GM19240 (cell line): ENCODE measurements at regions not wholly inside any gene's neighbourhood (a gene's known extent, or its start where the extent isn't known, plus 50 kb on each side); places are given as distances from the start of the nearest gene placed in this dataset.

Experiments used
- DNase-seq: peaks from one replicate; pipeline ENCODE4 v3.0.0; 2011; ENCODE audit warnings: low spot score; ENCODE audit not compliant: insufficient read length

DNA sequence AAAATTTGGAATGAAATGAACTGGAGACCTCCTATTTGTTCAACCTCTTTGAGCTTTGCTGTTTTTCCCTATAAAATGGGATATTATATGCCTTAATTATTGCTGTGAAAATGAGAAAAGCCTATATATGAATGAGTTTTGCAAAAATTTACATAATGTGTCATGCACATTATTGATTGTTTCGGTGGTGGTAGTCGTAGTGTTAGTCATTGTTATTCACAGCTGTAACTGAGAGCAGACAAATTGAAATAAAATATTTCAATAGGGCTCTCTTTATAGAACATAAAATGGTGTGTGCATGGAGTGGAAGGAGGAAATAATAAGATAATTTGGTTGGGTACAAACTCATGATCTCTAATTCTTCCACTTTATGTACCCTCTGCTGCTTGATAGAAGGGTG, 153.7 kb upstream of the GADL1 start:
- no peak for DNase-seq

DNA sequence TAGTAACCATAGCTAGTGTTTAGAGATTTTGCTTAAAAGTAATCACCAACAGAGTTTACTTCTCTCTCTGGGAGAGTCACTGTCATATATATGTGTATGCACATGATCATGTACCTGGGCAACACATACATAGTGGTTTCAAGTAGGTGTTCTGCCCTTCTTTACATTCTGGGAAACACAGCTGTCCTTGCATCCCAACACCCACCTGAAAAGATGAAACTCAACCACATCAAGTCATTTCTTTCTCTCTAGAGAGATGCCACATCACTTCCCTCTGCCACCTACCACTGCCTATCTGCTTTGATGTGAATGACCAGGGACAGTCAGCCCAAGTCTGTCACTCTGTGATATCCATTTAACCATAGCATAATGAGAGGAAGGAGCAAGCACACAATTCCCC, 155.8 kb upstream of the GADL1 start:
- DNase-seq = no peak

DNA sequence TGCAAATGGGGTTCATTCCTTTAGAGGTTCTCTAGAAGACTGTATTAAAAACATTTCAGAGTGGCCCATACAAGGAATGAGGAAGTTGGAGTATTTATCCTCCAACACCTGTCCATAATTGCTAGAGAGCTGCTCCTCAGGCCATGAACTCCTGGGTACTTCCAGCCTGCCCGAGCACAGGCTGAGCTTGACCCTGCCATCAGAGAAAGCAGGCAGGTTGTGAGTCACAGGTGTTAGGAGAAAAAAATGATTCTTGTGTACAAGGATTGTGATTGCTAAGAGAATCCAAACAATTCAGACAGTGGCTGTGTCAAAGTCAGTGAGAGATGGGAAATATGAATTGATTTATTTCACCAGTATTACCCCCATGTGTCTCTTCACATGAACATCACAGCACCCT, 156.8 kb upstream of the GADL1 start:
- DNase-seq = no peak

DNA sequence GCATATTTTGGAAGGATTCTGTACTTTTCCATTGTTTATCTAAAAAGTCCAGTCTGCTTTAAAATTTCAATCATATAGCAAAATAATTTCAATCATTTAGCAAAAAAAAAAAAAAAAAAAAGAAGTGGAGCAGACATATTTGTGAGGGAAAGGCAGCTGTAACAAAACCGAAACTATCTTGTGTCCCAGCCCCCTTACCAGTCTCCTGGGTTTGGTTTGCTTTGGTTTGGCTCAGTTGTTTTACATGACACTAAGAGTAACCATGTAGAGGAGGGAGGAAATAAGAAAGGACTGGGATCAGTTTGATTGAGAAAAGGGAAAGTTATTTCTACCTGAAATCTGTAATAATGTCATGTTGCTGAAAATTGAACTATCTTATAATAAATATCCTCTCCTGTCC, 158.8 kb upstream of the GADL1 start:
- no peak for DNase-seq

DNA sequence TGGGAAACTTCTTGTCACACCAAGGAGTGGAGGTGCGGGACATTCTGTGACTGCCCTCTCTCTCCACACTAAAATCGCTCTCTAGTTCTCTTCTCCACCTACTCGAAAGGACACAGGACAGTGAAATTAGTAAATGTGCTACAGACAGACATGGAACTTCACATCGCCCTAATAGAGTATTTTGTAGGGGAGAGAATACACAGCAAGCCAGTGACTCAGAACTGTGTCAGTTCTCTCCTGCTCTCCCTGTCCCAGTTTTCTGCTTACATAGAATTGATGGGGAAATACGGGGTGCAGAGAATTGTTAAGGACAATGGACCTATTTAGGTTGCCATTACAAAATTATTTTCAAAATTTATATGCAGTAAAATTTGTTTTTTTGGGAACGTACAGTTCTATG, 159.6 kb upstream of the GADL1 start:
- no peak for DNase-seq

DNA sequence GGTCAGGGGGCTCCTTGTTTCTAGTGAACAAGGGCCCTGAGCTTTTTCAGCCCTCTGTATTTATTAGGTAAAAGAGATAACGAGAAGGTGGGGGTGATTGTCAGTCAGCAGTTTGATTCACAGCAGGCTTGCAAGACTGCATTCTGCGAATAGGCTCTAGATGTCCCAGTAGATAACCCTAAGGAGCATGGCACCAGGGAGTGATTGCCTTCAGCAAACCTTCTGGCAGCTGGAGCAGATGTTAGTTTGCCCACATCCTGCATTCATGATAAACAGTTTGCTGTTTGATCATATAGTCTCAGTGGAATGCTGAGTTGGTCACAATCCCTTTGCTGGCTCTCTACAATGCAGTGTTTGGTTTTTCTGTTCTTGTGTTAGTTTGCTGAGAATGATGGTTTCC, 161.3 kb upstream of the GADL1 start:
- no peak for DNase-seq

DNA sequence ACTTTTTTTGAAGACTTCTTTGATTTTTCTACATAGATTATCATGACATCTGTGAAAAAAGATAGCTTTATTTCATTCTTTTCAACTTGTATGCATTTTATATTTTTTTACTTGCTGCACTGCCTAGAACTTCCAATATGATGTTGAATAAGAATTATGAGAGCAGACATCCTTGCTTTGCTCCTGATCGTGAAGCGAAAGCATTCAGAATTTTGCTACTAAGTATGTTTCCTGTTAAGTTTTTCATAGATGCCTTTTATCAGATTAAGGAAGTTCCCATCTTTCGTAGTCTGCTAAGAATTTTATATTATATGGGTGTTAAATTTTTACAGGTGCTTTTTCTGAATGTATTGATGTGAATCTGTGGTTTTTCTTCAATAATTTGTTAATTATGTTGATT, 163.4 kb upstream of the GADL1 start:
- no peak for DNase-seq

DNA sequence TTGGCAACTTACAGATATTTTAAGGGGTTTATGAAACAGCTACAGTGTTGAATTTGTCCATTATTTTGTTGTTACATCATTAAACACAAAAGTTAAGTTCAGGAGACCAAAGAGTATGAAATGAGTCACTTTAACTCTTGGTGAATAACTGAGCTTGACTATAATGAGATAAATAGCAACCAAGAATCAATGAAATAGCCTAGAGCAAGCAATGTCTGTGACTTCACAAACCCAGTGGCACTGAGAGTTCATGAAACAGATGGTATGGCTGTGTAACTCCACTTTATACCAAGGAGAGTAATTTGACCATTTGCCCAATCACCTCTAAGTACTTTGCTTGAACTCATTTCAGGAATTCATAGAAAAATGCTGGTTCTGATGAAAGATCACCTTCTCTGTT, 169.6 kb upstream of the GADL1 start:
- no peak for DNase-seq

DNA sequence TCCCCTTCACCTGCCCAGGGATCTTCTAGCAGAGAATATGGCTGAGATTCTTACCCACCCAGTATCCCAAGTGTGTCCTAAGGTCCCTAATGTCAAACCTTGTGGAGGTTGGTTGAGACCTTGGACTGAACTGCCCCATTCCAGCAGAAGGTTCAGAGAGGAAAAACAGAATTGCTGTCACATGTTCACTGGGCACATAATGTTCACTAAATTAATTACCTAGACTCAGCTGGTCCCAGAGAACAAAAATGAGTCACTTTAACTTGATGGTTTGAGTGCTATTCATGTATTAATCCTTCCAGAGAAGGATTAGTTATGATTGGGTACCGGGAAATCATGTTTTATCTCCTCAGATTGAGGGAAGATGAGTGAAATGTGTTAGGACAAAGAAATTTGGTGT, 171.3 kb upstream of the GADL1 start:
- DNase-seq = no peak

DNA sequence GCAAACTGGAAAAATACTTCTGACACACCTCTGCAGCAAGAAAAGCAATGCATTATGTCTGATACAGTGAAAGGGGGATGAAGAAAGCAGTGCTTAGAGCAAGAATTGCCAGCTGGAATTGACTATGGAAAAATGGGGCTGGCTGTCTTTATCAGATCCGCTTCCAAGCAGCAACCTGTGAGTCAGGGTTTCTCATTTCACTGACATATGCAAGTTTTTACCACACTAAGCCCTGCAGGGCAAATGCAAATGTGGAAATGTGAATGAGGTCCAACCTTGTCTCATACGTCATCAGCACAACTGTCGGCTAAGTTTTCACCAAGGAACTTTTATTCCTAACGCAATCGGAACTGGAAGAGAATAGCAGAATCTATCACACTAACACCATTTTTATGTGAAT, 172.5 kb upstream of the GADL1 start:
- DNase-seq = no peak

DNA sequence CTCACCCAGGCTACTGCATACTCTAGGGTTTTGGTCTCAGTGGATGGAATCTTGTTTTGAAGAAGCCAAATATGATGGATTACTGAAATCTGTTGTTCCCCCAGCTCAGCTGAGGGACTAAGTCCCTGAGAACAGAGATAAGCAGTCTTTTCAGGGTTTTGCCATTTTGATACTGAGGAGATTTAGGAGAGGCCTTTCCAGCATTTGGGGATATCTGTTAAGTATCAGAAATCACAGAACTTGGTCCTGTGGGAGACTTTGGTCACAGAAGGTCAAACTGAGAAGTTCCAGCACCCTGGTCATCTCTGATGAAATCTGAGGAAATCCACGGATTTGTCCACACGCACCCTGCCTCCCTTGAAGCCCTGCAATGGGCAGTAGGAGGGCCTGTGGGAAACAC, 181.0 kb upstream of the GADL1 start:
- no peak for DNase-seq

DNA sequence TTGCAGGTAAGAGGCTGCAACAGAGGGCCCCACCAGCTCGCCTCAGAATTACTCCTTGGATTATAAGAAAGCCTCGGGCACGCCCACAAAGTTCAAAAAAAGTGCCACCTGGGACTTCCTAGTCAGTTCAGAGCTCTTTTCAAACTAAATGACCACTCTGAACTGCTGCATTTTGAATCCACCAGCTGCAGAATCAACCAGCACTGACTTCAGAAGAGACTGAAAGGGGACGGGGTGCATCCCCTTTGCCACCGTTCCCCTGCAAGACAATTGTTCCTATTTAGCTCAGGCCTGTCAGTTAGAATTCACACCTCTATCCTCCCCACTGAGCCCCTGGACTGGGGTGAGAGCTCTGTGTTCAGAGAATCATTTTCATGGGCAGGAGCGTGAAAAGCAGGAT, 181.4 kb upstream of the GADL1 start:
- no peak for DNase-seq

DNA sequence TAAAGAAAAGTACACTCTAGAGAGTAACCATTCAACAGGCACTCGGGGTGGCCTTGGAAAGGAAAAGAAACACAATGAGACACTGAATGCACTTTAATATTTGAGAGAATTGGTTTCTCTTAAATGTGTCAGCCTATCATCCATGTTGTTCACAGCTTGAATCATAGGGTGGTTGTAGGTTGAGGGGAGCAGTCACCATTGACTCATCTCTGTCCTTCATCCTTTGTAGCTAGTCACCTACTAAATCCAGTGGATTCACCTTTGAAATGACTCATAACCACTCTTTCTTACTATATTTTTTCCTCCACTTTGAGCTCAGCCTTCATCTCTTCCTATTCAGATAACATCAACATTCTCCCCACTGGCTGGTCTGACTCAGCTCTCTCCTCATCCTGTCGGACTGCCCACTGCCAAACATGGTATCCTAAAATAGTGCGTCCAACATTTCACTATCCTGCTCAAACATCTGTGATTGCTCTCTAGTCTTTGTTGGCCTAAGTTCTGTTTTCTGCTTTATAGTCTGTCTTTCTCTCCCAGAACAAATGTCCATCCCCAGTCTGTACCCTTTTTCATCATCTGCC, 182.7 kb upstream of the GADL1 start:
- DNase-seq = no peak

DNA sequence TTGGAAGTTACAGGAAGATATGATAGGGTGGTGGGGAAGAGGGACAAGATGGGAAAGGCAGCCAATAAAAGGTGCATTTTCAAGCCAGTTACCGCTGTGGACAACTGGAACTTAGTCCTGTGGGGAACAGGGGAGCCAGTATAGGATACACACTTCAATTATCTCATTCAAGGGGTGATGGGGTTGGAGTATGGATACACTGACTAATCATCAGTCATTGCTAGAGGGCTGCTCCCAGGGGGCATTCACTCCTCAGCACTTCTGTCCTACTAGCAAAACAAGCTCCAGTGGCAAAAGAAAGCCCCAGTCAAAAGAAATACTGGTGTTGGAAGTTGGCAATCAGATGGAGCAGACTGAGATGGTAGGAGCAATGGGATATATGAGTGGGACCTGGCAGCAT, 183.4 kb upstream of the GADL1 start:
- no peak for DNase-seq

DNA sequence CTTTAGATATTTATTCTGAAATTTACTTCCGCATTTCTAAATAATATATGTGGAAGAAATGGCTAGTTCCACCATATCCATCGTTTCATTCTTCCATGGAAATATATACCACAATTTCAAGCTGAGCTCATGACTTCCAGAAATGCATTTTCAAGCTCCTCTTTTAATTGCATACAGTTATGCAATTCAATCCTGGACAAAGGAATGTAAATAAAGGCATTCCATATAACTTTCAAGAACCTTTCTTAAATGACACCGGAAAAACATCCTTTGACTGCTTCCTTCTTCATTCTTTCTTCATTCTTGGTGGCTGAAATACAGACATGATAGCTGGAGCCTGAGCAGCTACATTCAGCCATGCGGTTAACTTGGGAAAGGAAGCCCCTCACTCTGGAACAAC, 185.2 kb upstream of the GADL1 start:
- no peak for DNase-seq

DNA sequence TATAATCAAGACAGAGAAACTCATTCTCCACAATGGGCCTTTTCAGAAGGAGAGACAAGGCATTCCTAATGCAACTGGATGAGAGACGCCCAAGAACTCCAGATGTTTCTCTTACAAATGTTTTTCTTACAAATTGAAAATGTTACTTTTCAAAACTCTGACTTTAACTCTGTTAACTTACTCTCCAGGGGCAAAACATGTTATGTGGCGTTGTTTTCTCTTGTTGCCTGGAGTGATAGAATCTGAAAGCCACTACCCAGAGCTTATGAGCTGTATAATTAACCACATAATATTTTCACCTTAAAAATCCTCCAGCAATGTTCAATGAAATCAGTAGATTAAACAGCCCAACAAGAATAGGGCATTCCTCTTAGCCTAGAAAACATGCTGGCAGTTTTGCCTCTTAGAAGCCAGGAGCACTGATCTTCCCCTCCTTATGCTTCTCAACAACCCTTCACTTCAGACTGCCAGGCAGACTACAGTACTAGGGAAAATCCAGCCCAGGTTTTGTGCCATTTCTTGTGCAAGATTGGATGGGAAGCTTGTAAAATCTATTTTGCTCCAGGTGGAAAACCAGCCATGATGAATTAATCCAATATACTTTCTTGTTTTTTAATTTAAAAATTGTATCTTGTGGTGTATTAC, 186.7 kb upstream of the GADL1 start:
- no peak for DNase-seq

DNA sequence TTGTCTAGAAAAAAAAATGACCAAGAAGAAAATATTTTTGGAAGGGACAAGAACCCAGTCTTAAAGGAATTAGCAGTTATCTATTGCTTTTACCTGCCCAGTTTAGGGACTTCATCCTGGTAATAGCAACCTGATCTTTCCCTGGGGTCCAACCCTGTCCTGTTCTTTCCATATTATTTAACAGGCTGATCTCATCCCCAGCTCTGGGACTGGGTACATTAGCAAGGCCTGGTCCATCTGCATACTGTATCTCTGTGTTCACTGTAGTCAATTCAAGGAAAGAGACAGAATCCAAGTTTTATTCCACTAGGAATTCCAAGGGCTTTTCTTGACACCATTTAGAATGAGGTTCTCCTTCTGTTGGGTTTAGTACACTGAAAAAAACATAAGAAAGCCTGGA, 191.7 kb upstream of the GADL1 start:
- no peak for DNase-seq

DNA sequence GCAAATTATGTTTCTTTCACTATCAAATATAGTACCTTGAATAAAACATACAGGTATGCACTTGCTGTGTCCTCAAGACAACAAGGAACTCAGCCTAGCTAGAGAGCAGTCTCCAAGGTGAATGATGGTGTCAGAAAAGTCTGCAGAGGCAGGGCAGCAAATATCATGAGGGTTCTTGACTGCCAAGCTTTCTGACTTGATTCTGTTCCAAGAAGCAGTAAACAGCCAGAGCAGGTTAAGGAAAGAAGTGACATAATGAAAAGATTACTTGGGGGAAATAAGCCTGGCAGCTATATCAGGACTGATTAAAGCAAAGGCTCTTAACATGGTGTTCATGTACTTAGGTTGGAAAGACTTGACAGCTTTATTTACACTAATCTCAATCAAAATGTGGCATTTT, 192.2 kb upstream of the GADL1 start:
- no peak for DNase-seq

DNA sequence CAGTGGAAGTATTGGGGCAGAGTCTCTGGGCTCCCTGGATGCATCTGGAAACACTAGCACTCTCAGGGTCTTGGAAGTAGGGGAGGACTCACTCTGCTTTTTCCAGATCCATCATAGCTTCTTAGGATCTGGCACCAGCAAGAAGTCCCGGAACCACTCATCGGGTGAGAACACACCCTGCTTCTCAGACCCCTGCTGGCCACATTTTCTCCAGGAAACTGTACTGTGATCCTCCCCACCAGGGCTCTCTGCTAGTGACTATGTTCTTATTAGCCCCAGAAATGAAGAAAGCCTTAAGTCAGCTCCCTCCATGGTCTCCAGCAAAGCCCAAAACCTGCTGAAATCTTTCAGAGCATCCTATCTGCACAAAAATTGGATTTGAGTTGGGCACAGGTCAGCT, 197.3 kb upstream of the GADL1 start:
- DNase-seq = no peak

DNA sequence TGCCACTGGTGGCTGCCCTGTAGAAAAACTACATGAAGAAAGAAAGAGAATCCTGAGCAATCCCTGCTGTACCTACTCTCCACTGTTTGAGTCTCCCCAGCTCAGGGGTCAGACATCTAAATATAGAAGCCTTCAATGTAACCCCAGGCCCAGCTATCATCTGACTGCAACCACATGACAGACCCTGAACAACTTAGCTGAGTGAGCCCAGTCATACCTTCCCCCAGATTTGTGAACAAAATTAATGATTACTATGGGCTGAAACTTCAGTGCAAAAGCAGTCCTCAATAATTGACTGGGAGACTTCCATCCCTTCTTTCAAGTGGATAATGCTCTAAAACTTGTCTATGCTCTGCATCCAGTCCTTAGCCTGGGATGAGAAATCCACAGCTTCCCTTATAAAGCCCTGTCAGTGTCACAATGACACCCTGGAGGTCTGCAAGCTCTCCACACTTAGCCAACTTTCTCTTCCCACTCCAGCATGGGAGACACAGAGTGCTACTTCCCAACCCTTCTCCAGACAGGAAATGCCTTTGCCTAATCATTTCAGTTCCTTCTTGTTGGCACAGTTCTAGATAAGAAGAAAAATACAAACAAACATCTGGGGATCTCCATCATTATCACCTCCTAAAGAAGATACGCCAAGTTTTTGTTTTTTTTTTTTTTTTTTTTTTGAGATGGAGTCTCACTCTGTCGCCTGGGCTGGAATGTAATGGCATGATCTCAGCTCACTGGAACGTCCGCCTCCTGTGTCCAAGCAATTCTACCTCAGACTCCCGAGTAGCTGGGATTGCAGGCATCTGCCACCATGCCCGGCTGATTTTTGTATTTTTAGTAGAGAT, 198.5 kb upstream of the GADL1 start:
- DNase-seq = no peak

DNA sequence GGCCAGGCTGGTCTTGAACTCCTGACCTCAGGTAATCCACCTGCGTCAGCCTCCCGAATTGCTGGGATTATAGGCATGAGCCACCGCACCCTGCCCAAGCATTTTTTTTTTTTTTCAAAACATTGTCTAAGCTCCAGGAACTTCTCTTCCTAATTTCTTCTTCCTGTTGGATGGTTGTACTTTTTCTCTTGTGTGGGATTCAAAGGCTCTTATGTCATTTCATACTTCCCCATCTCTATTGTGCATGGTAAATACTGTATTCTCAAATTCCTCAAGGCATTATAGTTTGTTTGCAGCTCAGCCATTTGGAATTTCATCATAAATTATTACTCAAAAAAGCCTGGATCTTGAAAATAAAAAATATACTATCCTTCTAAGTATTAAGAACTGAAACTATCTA, 199.1 kb upstream of the GADL1 start:
- DNase-seq = no peak

DNA sequence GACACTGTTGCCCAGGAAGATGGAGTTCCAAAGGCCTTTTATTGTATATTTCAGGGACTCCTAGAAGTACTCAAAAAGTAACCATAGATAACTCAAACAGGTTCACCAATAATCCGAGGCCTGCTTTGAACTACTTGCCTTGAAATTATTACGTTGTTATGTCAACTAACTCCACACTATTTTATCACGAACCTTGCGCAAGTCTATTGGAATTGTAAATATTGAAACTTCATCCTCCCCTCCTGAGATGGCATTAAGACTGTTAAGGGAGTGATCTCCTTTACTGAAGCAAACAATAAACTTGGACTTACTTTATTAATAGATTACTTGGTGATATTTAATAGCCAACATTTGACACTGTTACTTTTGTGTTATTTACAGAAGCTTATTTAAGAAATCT, 199.6 kb upstream of the GADL1 start:
- no peak for DNase-seq

DNA sequence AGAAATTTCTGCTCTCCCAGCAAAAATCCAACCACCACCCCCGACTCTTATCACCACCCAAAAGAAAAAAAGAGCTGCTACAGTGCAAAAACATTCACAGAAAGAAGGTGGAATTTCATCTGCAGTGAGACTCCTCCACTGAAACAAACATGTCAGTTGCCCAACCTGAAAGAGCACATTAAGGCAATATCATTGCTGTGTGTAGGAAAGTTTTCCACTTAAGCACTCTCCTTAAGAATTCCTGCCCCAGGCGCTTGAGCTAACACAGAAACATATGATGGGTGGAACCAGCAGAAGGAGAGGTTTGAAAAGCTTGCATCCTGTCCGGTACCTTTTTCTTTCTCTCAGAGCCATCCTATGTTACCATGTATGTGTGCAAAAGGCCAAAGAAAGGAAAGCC, 200.8 kb upstream of the GADL1 start:
- no peak for DNase-seq
